Activated T-helper 1 cell treated with Interleukin-2 at 50 U/mL for 16 hours (primary cell): ENCODE measurements at regions not wholly inside any gene's neighbourhood (a gene's known extent, or its start where the extent isn't known, plus 50 kb on each side); places are given as distances from the start of the nearest gene placed in this dataset.
A peak's percentile ranks its signal among the peaks of the same experiment; 100 is the strongest.

Experiments
- DNase-seq: peaks from one replicate; pipeline ENCODE4 v3.0.0-alpha.2; 2020; ENCODE audit warnings: low read depth

GRCh38 chr17:77656054-77656453 lies 302.4 kb upstream of the TNRC6C start:
- DNase-seq: no peak

- no peak for DNase-seq
Measured at GRCh38 chr17:77657839-77658238, 300.7 kb upstream of the TNRC6C start.

GRCh38 chr17:77660524-77660923 lies 298.0 kb upstream of the TNRC6C start:
- no peak for DNase-seq

- DNase-seq: no peak
Measured at GRCh38 chr17:77662833-77663232, 295.7 kb upstream of the TNRC6C start.

- DNase-seq: no peak
Measured at GRCh38 chr17:77664097-77664729, 294.3 kb upstream of the TNRC6C start.

- DNase-seq: no peak
Measured at GRCh38 chr17:77665833-77666232, 292.7 kb upstream of the TNRC6C start.

GRCh38 chr17:77666462-77666861 lies 292.0 kb upstream of the TNRC6C start:
- no peak for DNase-seq

GRCh38 chr17:77666881-77667395 lies 291.6 kb upstream of the TNRC6C start:
- peak; percentile 57 for DNase-seq

- DNase-seq: no peak
Measured at GRCh38 chr17:77667478-77667877, 291.0 kb upstream of the TNRC6C start.

GRCh38 chr17:77668518-77668917 lies 290.0 kb upstream of the TNRC6C start:
- no peak for DNase-seq

GRCh38 chr17:77670173-77670572 lies 288.3 kb upstream of the TNRC6C start:
- no peak for DNase-seq

- no peak for DNase-seq
Measured at GRCh38 chr17:77674358-77674757, 284.1 kb upstream of the TNRC6C start.

GRCh38 chr17:77675411-77675810 lies 283.1 kb upstream of the TNRC6C start:
- no peak for DNase-seq

GRCh38 chr17:77675816-77676215 lies 282.7 kb upstream of the TNRC6C start:
- no peak for DNase-seq

- DNase-seq: no peak
Measured at GRCh38 chr17:77676237-77676661, 282.3 kb upstream of the TNRC6C start.

GRCh38 chr17:77677211-77677610 lies 281.3 kb upstream of the TNRC6C start:
- DNase-seq: no peak

GRCh38 chr17:77677630-77678029 lies 280.9 kb upstream of the TNRC6C start:
- no peak for DNase-seq

GRCh38 chr17:77679589-77679988 lies 278.9 kb upstream of the TNRC6C start:
- no peak for DNase-seq

GRCh38 chr17:77681861-77682260 lies 276.6 kb upstream of the TNRC6C start:
- DNase-seq: no peak

- DNase-seq: no peak
Measured at GRCh38 chr17:77684803-77685798, 273.4 kb upstream of the TNRC6C start.

GRCh38 chr17:77685881-77686486 lies 272.5 kb upstream of the TNRC6C start:
- DNase-seq: no peak

GRCh38 chr17:77686903-77687302 lies 271.6 kb upstream of the TNRC6C start:
- DNase-seq: no peak

GRCh38 chr17:77687417-77687816 lies 271.1 kb upstream of the TNRC6C start:
- DNase-seq: no peak
